Activated naive CD4-positive, alpha-beta T cell treated with anti-CD3 and anti-CD28 coated beads, Interleukin-2, amount 10 ng/mL, durations not matched to agents 7 days and 5 days (primary cell): ENCODE measurements at regions not wholly inside any gene's neighbourhood (a gene's known extent, or its start where the extent isn't known, plus 50 kb on each side); places are given as distances from the start of the nearest gene placed in this dataset.
A peak's percentile ranks its signal among the peaks of the same experiment; 100 is the strongest.
"Not testable (repeated sequence)": the region's sequence is repeated elsewhere in the genome, so short reads cannot be mapped to it uniquely, and the experiment has no call there.

ENCODE experiments used
- CTCF ChIA-PET: fragments of 350-600 bp; sonication (Branson Sonifier 250); formaldehyde crosslinking; loops from one replicate; lab custom pipeline; 2021; ENCODE audit warnings: antibody characterized with exemption; lab: Charles Lee
- DNase-seq: peaks from one replicate; pipeline ENCODE4 v3.0.0-alpha.2; 2020
- H3K27ac Mint-ChIP-seq: one replicate; pipeline ENCODE4 v1.8.0; 2021; ENCODE audit warnings: mild to moderate bottlenecking, moderate library complexity, mixed read lengths
- H3K27me3 Mint-ChIP-seq: one replicate; pipeline ENCODE4 v1.8.0; 2021; ENCODE audit warnings: mild to moderate bottlenecking, mixed read lengths
- H3K36me3 Mint-ChIP-seq: one replicate; pipeline ENCODE4 v1.8.0; 2021; ENCODE audit warnings: mixed read lengths
- H3K4me1 Mint-ChIP-seq: one replicate; pipeline ENCODE4 v1.8.0; 2021; ENCODE audit warnings: mixed read lengths
- H3K4me3 Mint-ChIP-seq: one replicate; pipeline ENCODE4 v1.8.0; 2021; ENCODE audit warnings: mild to moderate bottlenecking, moderate library complexity, mixed read lengths
- H3K9me3 Mint-ChIP-seq: one replicate; pipeline ENCODE4 v1.8.0; 2021; ENCODE audit warnings: mixed read lengths

DNA sequence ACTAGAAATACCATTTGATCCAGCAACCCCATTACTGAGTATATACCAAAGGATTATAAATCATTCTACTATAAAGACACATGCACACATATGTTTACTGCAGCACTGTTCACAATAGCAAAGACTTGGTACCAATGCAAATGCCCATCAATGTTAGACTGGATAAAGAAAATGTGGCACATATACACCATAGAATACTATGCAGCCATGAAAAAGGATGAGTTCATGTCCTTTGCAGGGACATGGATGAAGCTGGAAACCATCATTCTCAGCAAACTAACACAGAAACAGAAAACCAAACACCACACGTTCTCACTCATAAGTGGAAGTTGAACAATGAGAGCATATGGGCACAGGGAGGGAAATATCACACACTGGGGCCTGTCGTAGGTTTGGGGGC is 106.0 kb downstream of the SPATA18 start:
- DNase-seq, H3K4me1 Mint-ChIP-seq, H3K4me3 Mint-ChIP-seq, H3K36me3 Mint-ChIP-seq, H3K9me3 Mint-ChIP-seq, CTCF ChIA-PET, H3K27ac Mint-ChIP-seq: not testable (repeated sequence)
- H3K27me3 Mint-ChIP-seq: peaks cover 10% of the 10 kb centered on the region

DNA sequence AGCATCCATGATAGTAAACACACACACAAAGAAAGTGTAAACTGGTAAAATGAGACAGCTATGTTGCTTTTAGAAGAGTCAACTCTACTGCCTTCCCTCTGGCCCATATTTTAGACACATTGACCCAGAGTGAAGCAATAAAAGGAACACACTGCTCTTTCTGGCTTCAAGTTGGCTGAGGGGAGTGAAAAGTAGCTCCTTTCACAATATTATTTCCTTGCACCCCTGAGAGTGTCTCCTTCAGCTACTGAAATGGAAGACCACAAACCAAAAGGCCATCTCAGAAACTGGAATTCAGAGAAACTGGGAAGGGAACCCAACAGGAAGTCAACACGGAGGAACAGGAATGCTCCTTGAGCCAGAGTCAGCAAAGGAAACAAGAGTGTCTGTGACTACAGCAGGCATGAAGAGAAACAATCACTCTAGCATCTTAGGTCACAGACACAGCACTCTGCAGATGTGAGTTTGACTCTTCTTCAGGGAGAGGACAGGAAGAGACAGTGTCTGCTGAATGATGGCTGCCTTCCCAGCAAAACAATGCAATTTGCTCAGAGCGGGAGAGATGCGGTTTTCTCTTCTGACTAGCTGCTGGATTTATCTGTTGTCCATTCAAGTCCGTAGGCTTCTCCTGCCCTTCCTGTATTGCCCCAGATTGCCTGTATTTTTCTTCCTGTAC is 106.7 kb downstream of the SPATA18 start:
- no peak overlapping the region for H3K27ac Mint-ChIP-seq
- H3K4me1 Mint-ChIP-seq: no peaks in the 10 kb centered on the region
- CTCF ChIA-PET: no interaction called here
- peaks cover 7% of the 10 kb centered on the region for H3K9me3 Mint-ChIP-seq
- H3K36me3 Mint-ChIP-seq: no peaks in the 10 kb centered on the region
- H3K4me3 Mint-ChIP-seq: no peak overlapping the region
- peaks cover 10% of the 10 kb centered on the region for H3K27me3 Mint-ChIP-seq
- no peak for DNase-seq

DNA sequence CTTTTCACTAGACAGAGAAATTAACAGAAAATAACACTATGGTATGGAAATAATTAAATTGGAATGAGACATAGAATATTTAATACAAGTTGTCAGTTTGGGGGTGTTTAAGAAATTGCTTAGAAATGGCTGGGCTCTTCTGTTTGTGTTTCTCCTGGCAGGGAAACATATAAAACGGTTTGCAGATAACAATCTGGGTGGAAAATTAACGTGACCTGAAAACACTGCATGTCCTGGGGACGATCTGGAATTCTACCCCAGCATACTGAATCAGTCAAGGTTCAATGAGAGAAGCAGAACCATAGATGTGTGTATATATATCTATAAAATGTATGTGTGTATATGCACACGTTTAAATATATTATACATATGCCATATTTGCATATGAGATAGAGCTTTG is 109.8 kb downstream of the SPATA18 start:
- Mint-ChIP-seq H3K4me3 (no peak overlapping the region), H3K27me3 (peaks cover 10% of the 10 kb centered on the region), H3K4me1 (no peaks in the 10 kb centered on the region), H3K27ac (no peak overlapping the region), H3K9me3 (peaks cover 3% of the 10 kb centered on the region), H3K36me3 (no peaks in the 10 kb centered on the region)
- no peak for DNase-seq
- CTCF ChIA-PET: no interaction called here

DNA sequence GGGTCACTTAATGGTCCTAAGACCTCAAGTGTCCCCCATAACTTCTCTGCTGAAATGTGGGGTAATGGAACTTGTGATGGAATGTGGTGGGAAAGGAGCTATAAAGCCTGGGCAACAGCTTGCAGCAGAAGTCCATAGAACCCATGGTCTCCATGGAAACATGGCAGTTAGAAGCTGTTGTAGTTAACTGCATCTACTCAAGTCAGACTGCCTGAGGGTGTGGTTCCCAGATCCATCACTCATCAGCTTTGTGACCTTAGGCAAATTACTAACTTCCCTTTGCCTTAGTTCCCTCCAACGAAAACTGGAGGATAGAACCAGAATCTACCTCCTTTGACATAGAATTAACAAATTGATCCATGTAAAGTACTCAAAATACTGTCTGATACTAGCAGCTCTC is 113.0 kb downstream of the SPATA18 start:
- H3K4me1 Mint-ChIP-seq: no peaks in the 10 kb centered on the region
- H3K9me3 Mint-ChIP-seq: no peaks in the 10 kb centered on the region
- H3K27me3 Mint-ChIP-seq: peaks cover under 1% of the 10 kb centered on the region
- DNase-seq: no peak
- H3K36me3 Mint-ChIP-seq: no peaks in the 10 kb centered on the region
- H3K4me3 Mint-ChIP-seq: no peak overlapping the region
- CTCF ChIA-PET: no interaction called here
- H3K27ac Mint-ChIP-seq: no peak overlapping the region

DNA sequence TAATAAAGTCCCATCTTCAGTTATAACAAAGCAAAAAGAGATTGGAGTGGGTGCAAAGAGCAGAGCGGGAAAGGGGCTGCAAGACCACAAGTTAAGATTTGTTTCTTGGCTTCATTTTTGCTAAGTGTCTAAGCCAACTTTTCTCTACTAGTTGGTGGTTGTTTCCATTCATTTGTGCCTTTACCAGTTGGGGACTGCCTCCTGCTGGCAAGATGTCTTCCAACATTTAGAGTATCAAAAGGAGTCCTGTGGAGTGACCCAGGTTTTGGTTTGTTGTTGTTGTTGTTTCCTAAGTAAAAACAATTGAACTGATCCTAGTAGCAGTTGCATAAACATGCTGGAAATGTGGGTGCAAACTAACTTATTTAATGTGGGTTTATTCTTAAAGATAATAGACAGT is 121.1 kb downstream of the SPATA18 start:
- H3K27ac Mint-ChIP-seq: no peak overlapping the region
- CTCF ChIA-PET: no interaction called here
- H3K4me3 Mint-ChIP-seq: no peak overlapping the region
- H3K27me3 Mint-ChIP-seq: no peaks in the 10 kb centered on the region
- no peaks in the 10 kb centered on the region for H3K9me3 Mint-ChIP-seq
- H3K36me3 Mint-ChIP-seq: no peaks in the 10 kb centered on the region
- DNase-seq: peak; percentile 20
- H3K4me1 Mint-ChIP-seq: no peaks in the 10 kb centered on the region

DNA sequence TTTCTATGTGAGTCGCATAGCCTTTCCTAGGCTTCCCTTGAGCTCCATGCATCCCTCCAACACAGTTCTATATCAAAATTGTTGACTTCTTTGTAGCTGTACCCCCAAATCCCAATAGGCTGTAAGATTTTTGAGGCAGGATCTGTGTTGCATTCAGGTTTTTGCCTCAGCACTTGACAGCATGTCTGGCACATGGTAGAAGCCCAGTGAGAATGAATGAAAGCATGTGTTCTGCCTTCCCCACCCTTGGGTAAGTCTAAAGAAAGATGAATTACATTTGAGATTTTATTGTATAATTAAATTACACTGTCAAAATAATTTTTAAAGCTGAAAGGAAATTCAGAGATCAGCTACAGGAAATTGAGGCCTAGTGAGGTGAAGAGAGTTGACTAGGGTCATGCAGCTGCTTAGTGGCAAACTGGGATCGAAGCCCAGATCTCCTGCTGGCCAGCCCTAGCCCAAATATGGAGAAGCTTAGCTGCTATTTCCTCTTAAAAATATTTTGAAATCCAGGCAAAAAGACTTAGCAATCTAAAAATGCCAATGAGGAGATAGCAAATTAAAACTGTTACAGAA is 122.5 kb downstream of the SPATA18 start:
- no peaks in the 10 kb centered on the region for H3K4me1 Mint-ChIP-seq
- H3K9me3 Mint-ChIP-seq: no peaks in the 10 kb centered on the region
- H3K36me3 Mint-ChIP-seq: no peaks in the 10 kb centered on the region
- no peaks in the 10 kb centered on the region for H3K27me3 Mint-ChIP-seq
- no peak for DNase-seq
- no peak overlapping the region for H3K4me3 Mint-ChIP-seq
- CTCF ChIA-PET: no interaction called here
- no peak overlapping the region for H3K27ac Mint-ChIP-seq

DNA sequence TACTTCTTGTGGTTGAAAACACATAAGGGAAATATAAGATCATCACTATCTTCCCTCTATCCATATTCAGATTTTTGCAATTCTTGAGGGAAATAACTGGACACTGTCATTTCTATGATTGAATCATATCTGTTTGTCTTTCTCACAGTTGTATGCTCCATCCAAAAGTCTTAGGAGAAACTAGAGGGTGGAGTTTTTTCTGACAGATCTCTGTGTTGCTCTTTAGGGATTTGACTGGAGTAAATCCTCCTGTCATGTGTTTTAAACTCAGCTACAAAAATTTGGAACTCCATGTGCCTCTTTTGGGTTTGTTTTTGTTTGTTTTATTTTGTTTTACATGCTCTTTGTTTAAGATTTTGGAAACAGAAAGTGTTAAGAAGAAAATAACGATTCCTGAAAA is 136.5 kb downstream of the SPATA18 start:
- DNase-seq: no peak
- Mint-ChIP-seq H3K9me3 (no peaks in the 10 kb centered on the region), H3K27me3 (no peaks in the 10 kb centered on the region), H3K27ac (no peak overlapping the region), H3K4me3 (no peak overlapping the region), H3K36me3 (no peaks in the 10 kb centered on the region), H3K4me1 (no peaks in the 10 kb centered on the region)
- CTCF ChIA-PET: no interaction called here

DNA sequence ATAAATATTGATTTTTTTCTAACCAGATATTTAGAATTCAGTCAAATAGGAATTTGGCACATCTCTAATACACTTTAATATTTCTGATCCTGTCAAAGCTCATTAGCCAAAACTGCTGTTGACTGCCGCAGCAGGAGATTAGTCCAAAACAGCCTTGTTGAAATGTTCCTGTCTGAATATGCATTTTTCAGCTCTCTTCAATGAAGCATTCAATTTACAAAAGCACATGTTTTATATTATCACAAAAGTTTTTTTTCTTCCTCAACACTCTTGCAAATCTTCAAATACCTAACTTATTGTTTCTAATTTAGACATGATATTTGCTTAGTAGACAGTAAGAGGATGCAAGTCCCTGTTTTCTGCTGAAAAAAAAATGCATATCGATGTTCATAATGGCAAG is 140.9 kb downstream of the SPATA18 start:
- H3K4me1 Mint-ChIP-seq: no peaks in the 10 kb centered on the region
- H3K4me3 Mint-ChIP-seq: no peak overlapping the region
- H3K36me3 Mint-ChIP-seq: no peaks in the 10 kb centered on the region
- no peak overlapping the region for H3K27ac Mint-ChIP-seq
- DNase-seq: no peak
- CTCF ChIA-PET: no interaction called here
- no peaks in the 10 kb centered on the region for H3K9me3 Mint-ChIP-seq
- H3K27me3 Mint-ChIP-seq: no peaks in the 10 kb centered on the region

DNA sequence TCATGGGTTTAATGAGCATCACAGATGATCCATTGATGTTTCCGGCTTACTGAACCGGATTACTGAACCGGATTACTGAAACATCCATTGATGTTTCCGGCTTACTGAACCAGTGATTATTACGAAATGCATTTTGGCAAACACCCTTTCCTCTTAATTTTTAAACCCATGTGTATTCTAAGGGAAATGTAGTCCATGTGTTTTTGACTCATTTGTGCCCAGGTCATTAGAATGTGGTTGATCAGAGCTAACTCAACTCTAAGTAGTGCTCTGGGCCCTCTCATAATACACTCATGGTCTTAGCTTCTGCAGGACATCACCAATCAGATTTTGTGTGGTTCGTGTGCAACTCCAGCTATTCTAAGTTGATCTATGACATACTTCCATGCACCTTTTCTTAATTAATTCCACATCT is 141.6 kb downstream of the SPATA18 start:
- no peaks in the 10 kb centered on the region for H3K36me3 Mint-ChIP-seq
- H3K27me3 Mint-ChIP-seq: no peaks in the 10 kb centered on the region
- H3K9me3 Mint-ChIP-seq: no peaks in the 10 kb centered on the region
- CTCF ChIA-PET: no interaction called here
- no peak overlapping the region for H3K27ac Mint-ChIP-seq
- DNase-seq: no peak
- no peaks in the 10 kb centered on the region for H3K4me1 Mint-ChIP-seq
- H3K4me3 Mint-ChIP-seq: no peak overlapping the region

DNA sequence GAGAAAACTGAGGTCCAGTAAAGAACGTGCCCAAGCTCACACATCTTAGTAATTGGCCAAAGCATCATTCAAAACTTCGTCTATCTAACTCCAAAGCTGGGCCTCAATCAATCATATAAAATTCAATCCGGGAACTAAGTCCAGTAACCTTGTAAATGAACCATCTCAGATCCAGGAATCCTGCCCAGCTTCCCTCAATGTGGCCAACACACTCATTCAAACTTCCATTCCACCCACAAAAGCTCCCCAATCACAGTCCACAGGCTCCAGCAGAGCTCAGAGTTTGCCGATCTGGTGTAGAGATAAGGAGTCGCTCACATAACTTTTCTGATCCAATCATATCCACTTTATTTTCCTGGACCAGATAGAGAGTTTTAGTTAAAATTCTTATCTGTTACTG is 144.8 kb downstream of the SPATA18 start:
- Mint-ChIP-seq H3K27ac (no peak overlapping the region), H3K9me3 (peaks cover 4% of the 10 kb centered on the region), H3K4me3 (no peak overlapping the region), H3K36me3 (no peaks in the 10 kb centered on the region), H3K4me1 (no peaks in the 10 kb centered on the region), H3K27me3 (no peaks in the 10 kb centered on the region)
- CTCF ChIA-PET: no interaction called here
- DNase-seq: no peak

DNA sequence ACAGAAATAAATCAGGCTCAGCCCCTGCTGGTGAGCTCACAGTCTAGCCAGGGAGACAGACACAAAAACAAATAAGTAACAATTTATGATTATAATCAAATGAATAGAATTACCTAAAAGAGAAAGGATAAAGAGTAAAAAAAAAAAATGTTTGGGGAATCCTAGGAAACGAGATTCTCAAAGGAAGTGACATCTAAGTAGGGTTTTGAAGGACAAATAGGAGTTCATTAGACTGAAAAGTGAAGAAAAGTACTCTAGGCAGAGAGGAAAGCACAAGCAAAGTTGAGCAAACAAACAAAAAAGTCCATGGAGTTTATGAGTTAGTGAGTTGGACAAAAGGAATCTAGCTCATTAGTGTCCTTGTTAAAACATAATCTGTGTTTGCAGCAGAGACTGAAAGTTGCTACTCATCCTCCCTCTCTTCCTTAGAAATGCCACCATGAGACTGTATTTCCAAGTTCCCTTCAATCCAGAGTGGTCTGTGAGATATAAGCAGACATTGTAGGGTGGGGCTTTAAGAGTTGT is 145.6 kb downstream of the SPATA18 start:
- Mint-ChIP-seq H3K9me3 (peaks cover 4% of the 10 kb centered on the region), H3K27me3 (no peaks in the 10 kb centered on the region), H3K36me3 (no peaks in the 10 kb centered on the region), H3K27ac (no peak overlapping the region), H3K4me3 (no peak overlapping the region), H3K4me1 (no peaks in the 10 kb centered on the region)
- no peak for DNase-seq
- CTCF ChIA-PET: no interaction called here

DNA sequence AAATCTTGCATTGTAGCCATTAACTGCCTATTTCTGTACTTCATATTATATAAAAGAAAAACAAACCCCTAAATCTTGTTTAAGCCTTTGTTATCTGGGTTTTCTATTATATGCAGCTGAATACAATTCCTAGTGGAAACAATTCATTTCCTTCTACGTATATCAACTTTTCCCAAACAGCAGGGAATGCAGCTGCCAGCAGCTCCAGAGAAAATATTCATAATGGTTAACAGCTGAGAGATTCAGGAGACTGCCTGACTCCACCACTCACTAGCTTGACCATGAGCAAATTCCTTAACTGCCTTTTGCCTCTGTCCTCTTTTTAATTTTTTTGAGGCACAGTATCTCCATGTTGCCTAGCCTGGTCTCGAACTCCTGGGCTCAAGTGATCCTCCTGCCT is 146.2 kb downstream of the SPATA18 start:
- Mint-ChIP-seq H3K36me3 (no peaks in the 10 kb centered on the region), H3K27ac (no peak overlapping the region), H3K9me3 (peaks cover 4% of the 10 kb centered on the region), H3K27me3 (no peaks in the 10 kb centered on the region), H3K4me3 (no peak overlapping the region), H3K4me1 (no peaks in the 10 kb centered on the region)
- CTCF ChIA-PET: no interaction called here
- no peak for DNase-seq

DNA sequence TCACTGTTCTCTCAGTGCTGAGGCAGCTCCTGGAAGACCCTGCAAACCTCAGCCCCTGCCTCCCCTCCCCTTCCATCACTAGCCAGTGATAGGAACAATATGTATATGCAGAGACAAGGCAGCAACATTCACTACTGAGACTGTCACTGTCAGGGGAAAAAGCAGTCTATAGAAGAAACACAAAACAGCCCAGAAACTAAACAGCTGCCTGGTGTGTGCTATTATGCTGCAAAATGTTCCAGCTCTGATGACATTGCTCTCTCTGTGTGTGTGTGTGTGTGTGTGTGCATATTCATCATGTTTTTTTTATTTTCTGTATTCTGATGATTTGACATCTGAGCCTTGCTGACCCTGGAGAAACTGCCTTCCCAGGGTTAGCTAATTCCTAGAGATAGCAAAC is 147.2 kb downstream of the SPATA18 start:
- no peaks in the 10 kb centered on the region for H3K36me3 Mint-ChIP-seq
- H3K4me1 Mint-ChIP-seq: no peaks in the 10 kb centered on the region
- H3K4me3 Mint-ChIP-seq: no peak overlapping the region
- peaks cover 4% of the 10 kb centered on the region for H3K9me3 Mint-ChIP-seq
- CTCF ChIA-PET: no interaction called here
- H3K27ac Mint-ChIP-seq: no peak overlapping the region
- DNase-seq: no peak
- no peaks in the 10 kb centered on the region for H3K27me3 Mint-ChIP-seq

DNA sequence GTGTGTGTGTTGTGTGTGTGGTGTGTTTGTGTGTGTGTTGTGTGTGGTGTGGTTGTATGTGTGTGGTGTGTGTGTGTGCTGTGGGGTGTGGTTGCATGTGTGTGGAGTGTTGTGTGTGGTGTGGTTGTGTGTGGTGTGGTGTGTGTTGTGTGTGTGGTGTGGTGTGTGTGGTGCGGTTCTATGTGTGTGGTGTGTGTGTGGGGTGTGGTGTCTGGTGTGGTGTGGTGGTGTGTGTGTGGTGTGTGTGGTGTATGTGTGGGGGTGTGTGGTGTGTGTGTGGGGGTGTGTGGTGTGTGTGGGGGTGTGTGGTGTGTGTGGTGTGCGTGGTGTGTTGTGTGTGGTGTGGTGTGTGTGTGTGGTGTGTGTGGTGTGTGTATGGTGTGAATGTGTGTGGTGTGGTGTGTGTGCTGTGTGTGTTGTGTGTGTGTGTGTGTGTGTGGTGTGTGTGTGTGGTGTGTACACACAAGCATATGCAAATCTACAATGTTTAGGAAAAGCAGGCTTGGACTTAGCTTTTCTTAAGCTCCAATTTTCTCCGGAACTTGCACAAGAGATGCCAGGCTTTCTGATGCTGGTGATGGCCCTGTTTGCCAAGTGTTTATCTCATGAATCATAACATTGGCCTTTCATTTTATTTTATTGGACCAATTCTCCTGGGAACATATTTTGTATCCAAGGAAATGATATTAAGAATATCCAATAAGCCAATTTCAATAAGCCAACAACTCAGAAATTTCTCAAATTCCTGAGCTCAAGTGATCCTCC is 148.7 kb downstream of the SPATA18 start:
- Mint-ChIP-seq H3K9me3 (peaks cover 4% of the 10 kb centered on the region), H3K4me1 (no peaks in the 10 kb centered on the region), H3K4me3 (no peak overlapping the region), H3K36me3 (no peaks in the 10 kb centered on the region), H3K27ac (no peak overlapping the region), H3K27me3 (no peaks in the 10 kb centered on the region)
- DNase-seq: no peak
- CTCF ChIA-PET: no interaction called here

DNA sequence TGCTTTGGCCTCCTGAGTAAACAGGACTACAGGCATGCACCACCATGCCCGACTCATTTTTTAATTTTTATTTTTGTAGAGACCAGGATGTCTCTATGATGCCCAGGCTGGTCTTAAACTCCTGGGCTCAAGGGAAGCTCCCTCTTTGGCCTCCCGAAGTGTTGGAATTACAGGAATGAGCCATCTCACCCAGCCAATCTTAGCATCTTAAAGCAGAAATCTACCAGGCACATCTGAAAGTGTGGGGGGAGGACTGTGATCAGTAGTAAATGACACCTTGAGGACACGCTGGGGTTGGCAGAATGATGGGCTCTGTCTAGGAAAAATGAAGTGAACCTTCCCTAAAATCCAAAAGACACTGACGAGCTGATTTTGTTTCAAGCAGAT is 149.2 kb downstream of the SPATA18 start:
- Mint-ChIP-seq H3K4me3 (no peak overlapping the region), H3K27me3 (no peaks in the 10 kb centered on the region), H3K36me3 (no peaks in the 10 kb centered on the region), H3K4me1 (no peaks in the 10 kb centered on the region), H3K27ac (no peak overlapping the region), H3K9me3 (peaks cover 4% of the 10 kb centered on the region)
- CTCF ChIA-PET: no interaction called here
- no peak for DNase-seq
